Suprapubic skin (tissue), 4 donors: ENCODE measurements at regions not wholly inside any gene's neighbourhood (a gene's known extent, or its start where the extent isn't known, plus 50 kb on each side); places are given as distances from the start of the nearest gene placed in this dataset.

ENCODE experiments used
- DNase-seq, 2 donors: peaks; one replicate each; pipeline ENCODE4 v3.0.0-alpha.2; 2019; ENCODE audit warnings: low spot score in 2 of 2
- H3K27ac ChIP-seq: fragments of 200-600 bp; sonication (generic); one replicate; pipeline ENCODE4 v1.5.1; 2019
- H3K27me3 ChIP-seq: fragments of 200-600 bp; sonication (generic); one replicate; pipeline ENCODE4 v1.5.1; 2019
- H3K36me3 ChIP-seq: fragments of 200-600 bp; sonication (generic); one replicate; pipeline ENCODE4 v1.5.1; 2019
- H3K4me1 ChIP-seq: fragments of 200-600 bp; sonication (generic); one replicate; pipeline ENCODE4 v1.5.1; 2019
- H3K4me3 ChIP-seq: fragments of 200-600 bp; sonication (generic); one replicate; pipeline ENCODE4 v1.5.1; 2019; ENCODE audit warnings: mild to moderate bottlenecking
- H3K9me3 ChIP-seq: fragments of 200-600 bp; sonication (generic); one replicate; pipeline ENCODE4 v1.5.1; 2019
- EP300 ChIP-seq: sonication (generic); formaldehyde crosslinking; IDR thresholded peaks from one replicate; pipeline ENCODE4 v1.6.1; 2017; ENCODE audit warnings: antibody characterized with exemption
- POLR2A ChIP-seq, 2 donors: fragments of 450-650 bp; IDR thresholded peaks; one replicate each; pipeline ENCODE4 v1.6.1; 2017; ENCODE audit warnings: antibody characterized with exemption in 2 of 2, mild to moderate bottlenecking in 2 of 2, moderate library complexity in 2 of 2
- POLR2AphosphoS5 ChIP-seq, 3 donors: sonication (generic); formaldehyde crosslinking; IDR thresholded peaks; one replicate each; pipeline ENCODE4 v1.6.1; 2017; ENCODE audit warnings: antibody characterized with exemption in 3 of 3
- WGBS: methylation state at CpG from one replicate; pipeline ENCODE4 v1.1.5; 2018; 5-methylcytosine and 5-hydroxymethylcytosine counted together
- TF ChIP-seq, protein P1 (sequence below), 2 donors: fragments of 200-600 bp in 1 of 2; fragments of 450-650 bp in 1 of 2; sonication (generic) in 1 of 2; IDR thresholded peaks; one replicate each; pipeline ENCODE4 v1.5.1; 2016 to 2019; ENCODE audit warnings: antibody characterized with exemption in 2 of 2, mild to moderate bottlenecking in 1 of 2, moderate library complexity in 1 of 2

DNA sequence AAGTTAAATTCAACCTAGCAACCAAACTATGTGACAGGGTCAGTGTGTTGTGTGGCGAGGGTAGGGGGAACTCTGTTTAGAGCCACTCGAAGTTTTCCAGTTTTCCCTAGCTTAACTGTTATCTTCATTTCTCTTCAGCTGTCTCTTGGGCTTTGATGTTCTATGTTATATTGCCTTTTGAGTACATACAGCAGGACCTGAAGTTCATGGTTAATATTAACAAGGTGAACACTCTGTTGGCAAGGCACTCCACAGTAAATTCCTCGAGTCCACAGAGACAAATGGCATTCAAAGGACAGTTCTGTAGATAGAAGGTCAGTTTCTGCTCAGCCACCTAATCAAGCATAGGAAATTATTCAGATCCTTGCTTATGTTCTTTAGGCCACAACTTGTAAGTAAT lies 147.9 kb upstream of the DPH6 start:
- Histone ChIP-seq H3K9me3 (no peaks in the 10 kb centered on the region), H3K4me3 (no peak overlapping the region), H3K36me3 (no peaks in the 10 kb centered on the region), H3K27me3 (no peaks in the 10 kb centered on the region), H3K27ac (no peak overlapping the region), H3K4me1 (peaks cover 22% of the 10 kb centered on the region)
- DNase-seq = no peak
- TF ChIP-seq POLR2AphosphoS5 (IDR thresholded peaks at IDR 0.05) (no peak), EP300 (no peak), POLR2A (IDR thresholded peaks at IDR 0.05) (no peak)
- TF ChIP-seq, protein P1, sequence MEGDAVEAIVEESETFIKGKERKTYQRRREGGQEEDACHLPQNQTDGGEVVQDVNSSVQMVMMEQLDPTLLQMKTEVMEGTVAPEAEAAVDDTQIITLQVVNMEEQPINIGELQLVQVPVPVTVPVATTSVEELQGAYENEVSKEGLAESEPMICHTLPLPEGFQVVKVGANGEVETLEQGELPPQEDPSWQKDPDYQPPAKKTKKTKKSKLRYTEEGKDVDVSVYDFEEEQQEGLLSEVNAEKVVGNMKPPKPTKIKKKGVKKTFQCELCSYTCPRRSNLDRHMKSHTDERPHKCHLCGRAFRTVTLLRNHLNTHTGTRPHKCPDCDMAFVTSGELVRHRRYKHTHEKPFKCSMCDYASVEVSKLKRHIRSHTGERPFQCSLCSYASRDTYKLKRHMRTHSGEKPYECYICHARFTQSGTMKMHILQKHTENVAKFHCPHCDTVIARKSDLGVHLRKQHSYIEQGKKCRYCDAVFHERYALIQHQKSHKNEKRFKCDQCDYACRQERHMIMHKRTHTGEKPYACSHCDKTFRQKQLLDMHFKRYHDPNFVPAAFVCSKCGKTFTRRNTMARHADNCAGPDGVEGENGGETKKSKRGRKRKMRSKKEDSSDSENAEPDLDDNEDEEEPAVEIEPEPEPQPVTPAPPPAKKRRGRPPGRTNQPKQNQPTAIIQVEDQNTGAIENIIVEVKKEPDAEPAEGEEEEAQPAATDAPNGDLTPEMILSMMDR (IDR thresholded peaks at IDR 0.05) = no peak
- WGBS = 90% methylated on average over 3 of the region's 3 CpGs

DNA sequence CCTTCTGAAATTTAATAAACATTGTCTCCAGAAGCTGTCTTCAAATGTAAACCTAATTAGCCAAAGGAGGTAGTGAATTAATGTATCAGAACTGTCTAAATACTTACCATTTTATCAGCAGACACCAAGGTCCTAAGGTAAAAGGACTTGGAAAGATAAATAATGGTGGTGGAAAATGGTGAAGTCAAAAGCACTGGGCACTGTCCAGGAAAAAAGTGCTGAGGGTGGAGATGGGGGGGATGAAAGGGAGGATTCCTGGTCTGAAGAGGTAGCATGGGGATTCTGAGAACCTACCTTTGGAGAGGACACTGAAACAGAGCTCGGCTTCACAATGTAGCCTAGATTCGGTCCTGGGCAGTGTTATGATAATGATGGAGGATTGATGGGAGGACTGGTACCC lies 149.0 kb upstream of the DPH6 start:
- TF ChIP-seq, protein P1 (IDR thresholded peaks at IDR 0.05) = no peak
- TF ChIP-seq POLR2AphosphoS5 (IDR thresholded peaks at IDR 0.05) (no peak), EP300 (no peak), POLR2A (IDR thresholded peaks at IDR 0.05) (no peak)
- Histone ChIP-seq H3K27me3 (no peaks in the 10 kb centered on the region), H3K27ac (no peak overlapping the region), H3K4me3 (no peak overlapping the region), H3K4me1 (peaks cover 20% of the 10 kb centered on the region), H3K36me3 (no peaks in the 10 kb centered on the region), H3K9me3 (no peaks in the 10 kb centered on the region)
- WGBS = 94% methylated on average over 2 of the region's 2 CpGs
- DNase-seq = no peak

DNA sequence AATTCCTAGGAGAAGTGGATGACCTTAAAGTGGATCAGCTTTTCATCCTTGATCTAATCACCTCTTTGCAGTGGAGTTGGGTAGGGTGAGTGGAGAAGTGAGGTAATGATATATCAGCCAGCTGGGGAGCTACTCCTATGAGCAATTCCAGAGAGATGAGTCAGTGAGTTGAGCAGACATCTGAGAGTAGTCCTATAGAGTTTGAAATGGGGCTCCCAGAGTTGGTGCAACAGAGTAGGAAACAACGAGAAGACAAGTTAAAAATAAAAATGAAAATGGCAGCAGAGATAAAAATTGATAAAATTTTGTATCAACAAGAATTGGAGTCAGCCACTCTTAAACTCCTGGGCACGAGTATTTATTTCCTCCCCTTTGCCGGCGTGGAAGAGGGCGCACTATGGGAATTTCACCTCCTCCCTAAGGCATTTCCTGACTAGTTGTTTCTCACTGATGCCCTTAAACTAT lies 150.8 kb upstream of the DPH6 start:
- WGBS = 67% methylated on average over 5 of the region's 5 CpGs

DNA sequence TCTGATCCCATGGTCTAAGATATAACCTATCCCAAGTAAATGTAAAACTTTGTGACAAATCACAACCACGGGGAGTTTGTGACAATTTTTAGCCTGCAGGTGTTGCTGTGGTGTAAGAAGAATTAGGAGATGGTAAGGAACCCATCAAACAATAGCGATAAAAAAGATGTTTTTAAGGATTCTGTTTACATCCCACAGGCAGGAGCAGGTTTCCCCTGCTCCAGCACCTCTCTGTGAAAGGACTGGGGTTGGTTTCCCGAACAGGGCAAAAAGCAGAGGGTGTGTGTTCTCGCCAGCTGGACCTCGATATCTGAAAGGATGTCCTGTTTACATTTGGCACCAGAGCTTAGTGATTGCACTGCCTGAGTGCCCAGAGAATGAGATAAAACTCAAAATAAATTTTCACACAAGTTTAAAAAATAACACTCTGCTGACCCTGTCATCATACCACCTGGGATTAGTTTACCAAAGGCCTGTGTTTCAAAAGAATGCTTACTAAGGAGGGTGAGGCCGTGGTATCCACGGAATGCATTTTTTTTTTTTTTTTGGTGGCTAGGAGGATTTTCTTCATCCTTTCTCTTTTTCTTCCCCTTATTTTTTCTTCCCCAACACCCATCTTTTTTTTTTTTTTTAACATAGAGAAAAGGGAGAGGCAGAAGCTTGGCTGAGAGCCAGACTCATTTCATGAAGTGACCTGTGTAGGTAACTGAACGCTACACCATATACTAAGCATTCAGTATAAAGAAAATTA lies 151.8 kb upstream of the DPH6 start:
- Histone ChIP-seq H3K4me3 (no peak overlapping the region), H3K36me3 (no peaks in the 10 kb centered on the region), H3K4me1 (no peaks in the 10 kb centered on the region), H3K27me3 (no peaks in the 10 kb centered on the region), H3K27ac (no peak overlapping the region), H3K9me3 (no peaks in the 10 kb centered on the region)
- no peak for DNase-seq
- TF ChIP-seq POLR2A (IDR thresholded peaks at IDR 0.05) (no peak), EP300 (no peak), POLR2AphosphoS5 (IDR thresholded peaks at IDR 0.05) (no peak)
- TF ChIP-seq, protein P1 (IDR thresholded peaks at IDR 0.05) = no peak
- WGBS = 50% methylated on average over 8 of the region's 8 CpGs

More for the DNA sequence above, 150.8 kb upstream of the DPH6 start:
- TF ChIP-seq POLR2A (IDR thresholded peaks at IDR 0.05) = no peak
- TF ChIP-seq, protein P1 (IDR thresholded peaks at IDR 0.05) = no peak
- no peak for TF ChIP-seq POLR2AphosphoS5 (IDR thresholded peaks at IDR 0.05)
- no peak for TF ChIP-seq EP300
- no peak for DNase-seq
- Histone ChIP-seq H3K27ac (no peak overlapping the region), H3K9me3 (no peaks in the 10 kb centered on the region), H3K4me1 (peaks cover 5% of the 10 kb centered on the region), H3K27me3 (no peaks in the 10 kb centered on the region), H3K36me3 (no peaks in the 10 kb centered on the region), H3K4me3 (no peak overlapping the region)

DNA sequence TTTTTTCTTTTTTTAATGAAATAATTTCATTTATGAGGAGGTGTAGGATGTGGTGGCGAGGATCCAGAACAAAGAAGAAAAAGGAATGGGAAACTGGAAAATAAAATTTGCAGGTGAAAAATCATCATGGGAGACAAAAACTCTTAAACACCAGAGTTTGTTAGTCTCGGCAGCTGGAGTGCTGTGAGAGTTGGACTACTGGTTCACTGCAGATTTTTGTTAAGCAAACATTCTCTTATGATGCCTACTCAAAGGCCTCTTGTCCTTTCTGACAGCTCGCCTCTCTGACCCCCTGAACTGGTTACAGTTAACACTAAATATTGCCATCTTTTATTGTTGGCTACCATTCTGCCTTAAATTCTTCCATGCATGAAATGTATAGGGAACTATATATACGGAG lies 152.4 kb upstream of the DPH6 start:
- no peak overlapping the region for H3K4me3 ChIP-seq
- WGBS = 90% methylated on average over 4 of the region's 4 CpGs
- H3K27me3 ChIP-seq = no peaks in the 10 kb centered on the region
- DNase-seq = no peak
- no peaks in the 10 kb centered on the region for H3K9me3 ChIP-seq
- no peaks in the 10 kb centered on the region for H3K4me1 ChIP-seq
- TF ChIP-seq POLR2A (IDR thresholded peaks at IDR 0.05) (no peak), POLR2AphosphoS5 (IDR thresholded peaks at IDR 0.05) (no peak), EP300 (no peak)
- TF ChIP-seq, protein P1 (IDR thresholded peaks at IDR 0.05) = no peak
- no peak overlapping the region for H3K27ac ChIP-seq
- no peaks in the 10 kb centered on the region for H3K36me3 ChIP-seq
